ENCODE measurements at regions not wholly inside any gene's neighbourhood (a gene's known extent, or its start where the extent isn't known, plus 50 kb on each side); places are given as distances from the start of the nearest gene placed in this dataset.
A peak's percentile ranks its signal among the peaks of the same experiment; 100 is the strongest.

- intact Hi-C loops (cut with micrococcal nuclease; ENCODE audit: unreplicated experiment), result no loop called here
- POLR2A ChIA-PET, result no interaction called here
- Histone ChIP-seq H3K79me2 (ENCODE audit: insufficient read depth, low read length) (no peaks in the 10 kb centered on the region), H3K9ac (ENCODE audit: insufficient read depth, low read depth, low read length) (no peak overlapping the region), H3K9me3 (ENCODE audit: low read length) (no peaks in the 10 kb centered on the region), H3K4me2 (ENCODE audit: low read depth, low read length) (no peak overlapping the region), H3K27ac (ENCODE audit: extremely low read length, insufficient read depth, low read length) (no peak overlapping the region), H4K20me1 (ENCODE audit: insufficient read depth, low read length) (no peaks in the 10 kb centered on the region), H3K4me1 (ENCODE audit: insufficient read depth, low read length) (no peaks in the 10 kb centered on the region), H3K4me3 (replicated peaks in 1 of 3; ENCODE audit: insufficient read depth in 1 of 3, low read depth in 2 of 3, low read length in 3 of 3) (no peak overlapping the region), H3K36me3 (replicated peaks in 1 of 2; ENCODE audit: control insufficient read depth in 1 of 2, insufficient read depth in 2 of 2, low read length in 2 of 2) (no peaks in the 10 kb centered on the region), H2AFZ (ENCODE audit: low read length) (no peak overlapping the region), H3K27me3 (ENCODE audit: control insufficient read depth in 1 of 2, insufficient read depth in 2 of 2, low read length in 2 of 2) (no peaks in the 10 kb centered on the region)
- in situ Hi-C loops (cut with HindIII; ENCODE audit: extremely low pct_ligation_motif_present, low pct_unique_long_range_greater_than_20kb), result no loop called here
- FAIRE-seq (no peak), DNase-seq (ENCODE audit: low spot score) (no peak), ATAC-seq (no peak)
- BruUV-seq (replicated peaks), result no TSS peak
- TF ChIP-seq TOE1 (CRISPR knock-in tag; IDR thresholded peaks at IDR 0.05) (no peak), MEIS2 (CRISPR knock-in tag; IDR thresholded peaks at IDR 0.05) (no peak), NFE2L2 (IDR thresholded peaks at IDR 0.05; ENCODE audit: low read length) (no peak), TGIF2 (CRISPR knock-in tag; IDR thresholded peaks at IDR 0.05) (no peak), ZNF543 (CRISPR knock-in tag; IDR thresholded peaks at IDR 0.05) (0 out of 2 replicates have a peak, but pooled peaks have one; percentile 51), CENPX (CRISPR knock-in tag; IDR thresholded peaks at IDR 0.05) (no peak), CEBPG (CRISPR knock-in tag; IDR thresholded peaks at IDR 0.05) (no peak), HOXA5 (CRISPR knock-in tag; IDR thresholded peaks at IDR 0.05) (no peak)
- 27% methylated on average over 4 of the region's 4 CpGs for WGBS (ENCODE audit: low lambda C conversion rate)
- CTCF ChIA-PET (ENCODE audit: low intra/inter-chr PET ratio, low total read pairs), result no interaction called here
Observed at GRCh38 chr21:35344582-35344981, 295.5 kb upstream of the RUNX1 start.

- intact Hi-C loops (cut with micrococcal nuclease; ENCODE audit: unreplicated experiment) (no loop called here), in situ Hi-C loops (cut with HindIII; ENCODE audit: extremely low pct_ligation_motif_present, low pct_unique_long_range_greater_than_20kb) (no loop called here)
- Histone ChIP-seq H3K4me3 (replicated peaks in 1 of 3; ENCODE audit: insufficient read depth in 1 of 3, low read depth in 2 of 3, low read length in 3 of 3) (no peak overlapping the region), H3K9me3 (ENCODE audit: low read length) (no peaks in the 10 kb centered on the region), H4K20me1 (ENCODE audit: insufficient read depth, low read length) (no peaks in the 10 kb centered on the region), H3K36me3 (replicated peaks in 1 of 2; ENCODE audit: control insufficient read depth in 1 of 2, insufficient read depth in 2 of 2, low read length in 2 of 2) (no peaks in the 10 kb centered on the region), H3K9ac (ENCODE audit: insufficient read depth, low read depth, low read length) (no peak overlapping the region), H3K79me2 (ENCODE audit: insufficient read depth, low read length) (no peaks in the 10 kb centered on the region), H3K27me3 (ENCODE audit: control insufficient read depth in 1 of 2, insufficient read depth in 2 of 2, low read length in 2 of 2) (no peaks in the 10 kb centered on the region), H2AFZ (ENCODE audit: low read length) (no peak overlapping the region), H3K4me1 (ENCODE audit: insufficient read depth, low read length) (no peaks in the 10 kb centered on the region), H3K4me2 (ENCODE audit: low read depth, low read length) (no peak overlapping the region), H3K27ac (ENCODE audit: extremely low read length, insufficient read depth, low read length) (no peak overlapping the region)
- CTCF ChIA-PET (ENCODE audit: low intra/inter-chr PET ratio, low total read pairs), result no interaction called here
- ATAC-seq (no peak), DNase-seq (ENCODE audit: low spot score) (no peak), FAIRE-seq (no peak)
- no TSS peak for BruUV-seq (replicated peaks)
- POLR2A ChIA-PET, result no interaction called here
- WGBS (ENCODE audit: low lambda C conversion rate), result 43% methylated on average over 6 of the region's 6 CpGs
- no peak for TF ChIP-seq ZNF260 (CRISPR knock-in tag; IDR thresholded peaks at IDR 0.05; ENCODE audit: borderline replicate concordance, low read depth)
- no peak for TF ChIP-seq ZNF891 (CRISPR knock-in tag; IDR thresholded peaks at IDR 0.05)
- TF ChIP-seq ZBTB39 (CRISPR knock-in tag; IDR thresholded peaks at IDR 0.05), result no peak
- no peak for TF ChIP-seq ZNF317 (CRISPR knock-in tag; IDR thresholded peaks at IDR 0.05)
- no peak for TF ChIP-seq ZNF670 (CRISPR knock-in tag; IDR thresholded peaks at IDR 0.05; ENCODE audit: borderline replicate concordance)
- no peak for TF ChIP-seq SETDB1 (CRISPR knock-in tag; IDR thresholded peaks at IDR 0.05; ENCODE audit: borderline replicate concordance)
- no peak for TF ChIP-seq ZNF691 (CRISPR knock-in tag; IDR thresholded peaks at IDR 0.05; ENCODE audit: borderline replicate concordance, low read depth)
- no peak for TF ChIP-seq ZNF75D (CRISPR knock-in tag; IDR thresholded peaks at IDR 0.05; ENCODE audit: borderline replicate concordance)
- TF ChIP-seq PHB2 (IDR thresholded peaks at IDR 0.05; ENCODE audit: partially characterized antibody), result no peak
- TF ChIP-seq HMG20B (CRISPR knock-in tag; conservative IDR thresholded peaks at IDR 0.05), result no peak
- no peak for TF ChIP-seq FOXC1 (CRISPR knock-in tag; IDR thresholded peaks at IDR 0.05; ENCODE audit: borderline replicate concordance)
Observed at GRCh38 chr21:35343046-35343819, 294.1 kb upstream of the RUNX1 start.

Measured in HepG2 (cell line).